Activated CD8-positive, alpha-beta memory T cell treated with anti-CD3 and anti-CD28 coated beads for 4 hours (primary cell): ENCODE measurements at regions not wholly inside any gene's neighbourhood (a gene's known extent, or its start where the extent isn't known, plus 50 kb on each side); places are given as distances from the start of the nearest gene placed in this dataset.
A peak's percentile ranks its signal among the peaks of the same experiment; 100 is the strongest.
"Not testable (repeated sequence)": the region's sequence is repeated elsewhere in the genome, so short reads cannot be mapped to it uniquely, and the experiment has no call there.

ENCODE experiments used
- DNase-seq, 2 donors: peaks; one replicate each; pipeline ENCODE4 v3.0.0-alpha.2; 2020; ENCODE audit warnings: low read depth in 2 of 2

GRCh38 chr5:15023266-15023665 lies 151.7 kb upstream of the ANKH start:
- no peak for DNase-seq

- no peak for DNase-seq
These were observed 149.9 kb upstream of the ANKH start for GRCh38 chr5:15021266-15022046.

- DNase-seq, result no peak
These were observed 149.2 kb upstream of the ANKH start for GRCh38 chr5:15020736-15021135.

- DNase-seq, result no peak
These were observed 143.2 kb upstream of the ANKH start for GRCh38 chr5:15014809-15015208.

- no peak for DNase-seq
These were observed 142.3 kb upstream of the ANKH start for GRCh38 chr5:15013654-15014463.

- DNase-seq, result no peak
These were observed 140.5 kb upstream of the ANKH start for GRCh38 chr5:15012061-15012460.

- no peak for DNase-seq
These were observed 139.4 kb upstream of the ANKH start for GRCh38 chr5:15010936-15011335.

GRCh38 chr5:15009420-15009819 lies 137.8 kb upstream of the ANKH start:
- no peak for DNase-seq

- no peak for DNase-seq
These were observed 137.3 kb upstream of the ANKH start for GRCh38 chr5:15008921-15009320.

- no peak for DNase-seq
These were observed 136.9 kb upstream of the ANKH start for GRCh38 chr5:15008476-15008875.

- no peak for DNase-seq
These were observed 136.1 kb upstream of the ANKH start for GRCh38 chr5:15007646-15008045.

GRCh38 chr5:15004506-15004905 lies 132.9 kb upstream of the ANKH start:
- DNase-seq, result no peak

GRCh38 chr5:15003511-15003920 lies 131.9 kb upstream of the ANKH start:
- peak in 1 of 2 donors; percentile 28 for DNase-seq

- DNase-seq, result no peak
These were observed 131.2 kb upstream of the ANKH start for GRCh38 chr5:15002791-15003190.

GRCh38 chr5:15002173-15002572 lies 130.6 kb upstream of the ANKH start:
- DNase-seq, result no peak

- DNase-seq, result no peak
These were observed 129.9 kb upstream of the ANKH start for GRCh38 chr5:15001517-15001916.

GRCh38 chr5:14998491-14998890 lies 126.9 kb upstream of the ANKH start:
- no peak for DNase-seq

- no peak for DNase-seq
These were observed 125.4 kb upstream of the ANKH start for GRCh38 chr5:14996997-14997396.

- no peak for DNase-seq
These were observed 123.7 kb upstream of the ANKH start for GRCh38 chr5:14995229-14995628.

- DNase-seq, result not testable (repeated sequence)
These were observed 122.0 kb upstream of the ANKH start for GRCh38 chr5:14993459-14994133.

- peak in 1 of 2 donors; percentile 24 for DNase-seq
These were observed 121.3 kb upstream of the ANKH start for GRCh38 chr5:14992751-14993458.

- no peak for DNase-seq
These were observed 116.6 kb upstream of the ANKH start for GRCh38 chr5:14988223-14988622.
